Mucosa of gallbladder (tissue), 1 donor: ENCODE measurements at regions not wholly inside any gene's neighbourhood (a gene's known extent, or its start where the extent isn't known, plus 50 kb on each side); places are given as distances from the start of the nearest gene placed in this dataset.

Source experiments
- DNase-seq: peaks from one replicate; pipeline ENCODE4 v3.0.0-alpha.2; 2020; ENCODE audit warnings: low spot score
- donor health status: DM: no; HTN: no; CAD: no.

- no peak for DNase-seq
These were observed 99.2 kb downstream of the SLC41A2 start for GRCh38 chr12:104858611-104859543.

GRCh38 chr12:104856531-104856930, 101.6 kb downstream of the SLC41A2 start:
- DNase-seq = no peak

- DNase-seq = no peak
These were observed 102.5 kb downstream of the SLC41A2 start for GRCh38 chr12:104855599-104855998.

GRCh38 chr12:104852896-104853295, 105.2 kb downstream of the SLC41A2 start:
- DNase-seq = no peak

GRCh38 chr12:104852102-104852501, 106.0 kb downstream of the SLC41A2 start:
- DNase-seq = no peak

GRCh38 chr12:104850781-104851180, 107.3 kb downstream of the SLC41A2 start:
- no peak for DNase-seq

- no peak for DNase-seq
These were observed 111.9 kb downstream of the SLC41A2 start for GRCh38 chr12:104846056-104846767.

GRCh38 chr12:104844123-104844522, 114.0 kb downstream of the SLC41A2 start:
- DNase-seq = no peak

- no peak for DNase-seq
These were observed 117.8 kb downstream of the SLC41A2 start for GRCh38 chr12:104840262-104840661.

GRCh38 chr12:104835317-104835716, 122.8 kb downstream of the SLC41A2 start:
- no peak for DNase-seq

- DNase-seq = no peak
These were observed 123.5 kb downstream of the SLC41A2 start for GRCh38 chr12:104834607-104835006.

- no peak for DNase-seq
These were observed 124.3 kb downstream of the SLC41A2 start for GRCh38 chr12:104833756-104834155.

- DNase-seq = no peak
These were observed 130.1 kb downstream of the SLC41A2 start for GRCh38 chr12:104828015-104828414.

- no peak for DNase-seq
These were observed 130.5 kb downstream of the SLC41A2 start for GRCh38 chr12:104827587-104827986.

GRCh38 chr12:104825408-104825807, 132.7 kb downstream of the SLC41A2 start:
- no peak for DNase-seq

GRCh38 chr12:104823985-104824461, 134.1 kb downstream of the SLC41A2 start:
- DNase-seq = no peak

GRCh38 chr12:104822941-104823340, 135.1 kb downstream of the SLC41A2 start:
- DNase-seq = no peak

GRCh38 chr12:104816845-104817503, 141.1 kb downstream of the SLC41A2 start:
- no peak for DNase-seq

- DNase-seq = no peak
These were observed 142.2 kb downstream of the SLC41A2 start for GRCh38 chr12:104815935-104816334.

GRCh38 chr12:104814944-104815343, 143.1 kb downstream of the SLC41A2 start:
- no peak for DNase-seq
